A549 (cell line): ENCODE measurements at regions not wholly inside any gene's neighbourhood (a gene's known extent, or its start where the extent isn't known, plus 50 kb on each side); places are given as distances from the start of the nearest gene placed in this dataset.

Experiments used
- BHLHE40 ChIP-seq: IDR thresholded peaks from 2 replicates; pipeline ENCODE4 v1.6.1; 2012; ENCODE audit warnings: low read depth, low read length, inconsistent platforms
- EHF ChIP-seq: fragments of 250-450 bp; sonication (Bioruptor Pico); IDR thresholded peaks from 2 replicates; pipeline ENCODE4 v1.5.0; 2020; ENCODE audit warnings: mild to moderate bottlenecking
- EHMT2 ChIP-seq: fragments of 200-600 bp; sonication (generic); IDR thresholded peaks from 2 replicates; pipeline ENCODE4 v1.6.1; 2016; ENCODE audit warnings: antibody characterized with exemption, low read depth, mild to moderate bottlenecking, moderate library complexity
- KDM1A ChIP-seq: fragments of 200-600 bp; sonication (generic); IDR thresholded peaks from 2 replicates; pipeline ENCODE4 v1.6.1; 2016; ENCODE audit warnings: low read depth, mild to moderate bottlenecking
- POLR2A ChIP-seq: IDR thresholded peaks from 2 replicates; pipeline ENCODE4 v1.6.1; 2012; ENCODE audit warnings: mild to moderate bottlenecking, low read length
- SMC3 ChIP-seq: fragments of >200 bp; sonication (Bioruptor Twin); formaldehyde crosslinking; IDR thresholded peaks from 3 replicates; pipeline ENCODE4 v1.6.1; 2018; ENCODE audit warnings: inconsistent platforms
- ZFP36 ChIP-seq: fragments of 450-650 bp; IDR thresholded peaks from 2 replicates; pipeline ENCODE4 v1.6.1; 2014; ENCODE audit warnings: borderline replicate concordance; ENCODE audit not compliant: partially characterized antibody
- TF ChIP-seq, protein P1 (sequence below): fragments of >200 bp; sonication (Bioruptor Twin); formaldehyde crosslinking; IDR thresholded peaks from 3 replicates; pipeline ENCODE4 v1.5.1; 2016
- TF ChIP-seq, protein P2 (sequence below): fragments of 200-600 bp; sonication (generic); IDR thresholded peaks from 2 replicates; pipeline ENCODE4 v1.6.1; 2016; ENCODE audit warnings: antibody characterized with exemption, mild to moderate bottlenecking, moderate library complexity

DNA sequence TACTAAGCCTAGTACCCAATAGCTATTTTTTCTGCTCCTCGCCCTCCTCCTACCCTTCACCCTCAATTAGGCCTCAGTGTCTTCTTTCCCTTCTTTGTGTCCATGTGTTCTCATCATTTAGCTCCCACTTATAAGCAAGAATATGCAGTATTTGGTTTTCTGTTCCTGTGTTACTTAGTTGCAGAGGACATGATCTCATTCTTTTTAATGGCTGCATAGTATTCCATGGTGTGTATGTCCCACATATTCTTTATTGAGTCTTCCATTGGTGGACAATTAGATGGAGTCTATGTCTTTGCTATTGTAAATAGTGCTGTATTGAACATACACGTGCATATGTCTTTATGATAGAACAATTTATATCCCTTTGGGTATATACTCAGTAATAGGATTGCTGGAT lies 106.9 kb upstream of the NR5A2 start:
- no peak for TF ChIP-seq EHF (CRISPR knock-in tag)
- no peak for TF ChIP-seq EHMT2
- no peak for TF ChIP-seq POLR2A
- no peak for TF ChIP-seq SMC3
- TF ChIP-seq KDM1A = no peak
- TF ChIP-seq, protein P1, sequence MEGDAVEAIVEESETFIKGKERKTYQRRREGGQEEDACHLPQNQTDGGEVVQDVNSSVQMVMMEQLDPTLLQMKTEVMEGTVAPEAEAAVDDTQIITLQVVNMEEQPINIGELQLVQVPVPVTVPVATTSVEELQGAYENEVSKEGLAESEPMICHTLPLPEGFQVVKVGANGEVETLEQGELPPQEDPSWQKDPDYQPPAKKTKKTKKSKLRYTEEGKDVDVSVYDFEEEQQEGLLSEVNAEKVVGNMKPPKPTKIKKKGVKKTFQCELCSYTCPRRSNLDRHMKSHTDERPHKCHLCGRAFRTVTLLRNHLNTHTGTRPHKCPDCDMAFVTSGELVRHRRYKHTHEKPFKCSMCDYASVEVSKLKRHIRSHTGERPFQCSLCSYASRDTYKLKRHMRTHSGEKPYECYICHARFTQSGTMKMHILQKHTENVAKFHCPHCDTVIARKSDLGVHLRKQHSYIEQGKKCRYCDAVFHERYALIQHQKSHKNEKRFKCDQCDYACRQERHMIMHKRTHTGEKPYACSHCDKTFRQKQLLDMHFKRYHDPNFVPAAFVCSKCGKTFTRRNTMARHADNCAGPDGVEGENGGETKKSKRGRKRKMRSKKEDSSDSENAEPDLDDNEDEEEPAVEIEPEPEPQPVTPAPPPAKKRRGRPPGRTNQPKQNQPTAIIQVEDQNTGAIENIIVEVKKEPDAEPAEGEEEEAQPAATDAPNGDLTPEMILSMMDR = no peak
- TF ChIP-seq, protein P2, sequence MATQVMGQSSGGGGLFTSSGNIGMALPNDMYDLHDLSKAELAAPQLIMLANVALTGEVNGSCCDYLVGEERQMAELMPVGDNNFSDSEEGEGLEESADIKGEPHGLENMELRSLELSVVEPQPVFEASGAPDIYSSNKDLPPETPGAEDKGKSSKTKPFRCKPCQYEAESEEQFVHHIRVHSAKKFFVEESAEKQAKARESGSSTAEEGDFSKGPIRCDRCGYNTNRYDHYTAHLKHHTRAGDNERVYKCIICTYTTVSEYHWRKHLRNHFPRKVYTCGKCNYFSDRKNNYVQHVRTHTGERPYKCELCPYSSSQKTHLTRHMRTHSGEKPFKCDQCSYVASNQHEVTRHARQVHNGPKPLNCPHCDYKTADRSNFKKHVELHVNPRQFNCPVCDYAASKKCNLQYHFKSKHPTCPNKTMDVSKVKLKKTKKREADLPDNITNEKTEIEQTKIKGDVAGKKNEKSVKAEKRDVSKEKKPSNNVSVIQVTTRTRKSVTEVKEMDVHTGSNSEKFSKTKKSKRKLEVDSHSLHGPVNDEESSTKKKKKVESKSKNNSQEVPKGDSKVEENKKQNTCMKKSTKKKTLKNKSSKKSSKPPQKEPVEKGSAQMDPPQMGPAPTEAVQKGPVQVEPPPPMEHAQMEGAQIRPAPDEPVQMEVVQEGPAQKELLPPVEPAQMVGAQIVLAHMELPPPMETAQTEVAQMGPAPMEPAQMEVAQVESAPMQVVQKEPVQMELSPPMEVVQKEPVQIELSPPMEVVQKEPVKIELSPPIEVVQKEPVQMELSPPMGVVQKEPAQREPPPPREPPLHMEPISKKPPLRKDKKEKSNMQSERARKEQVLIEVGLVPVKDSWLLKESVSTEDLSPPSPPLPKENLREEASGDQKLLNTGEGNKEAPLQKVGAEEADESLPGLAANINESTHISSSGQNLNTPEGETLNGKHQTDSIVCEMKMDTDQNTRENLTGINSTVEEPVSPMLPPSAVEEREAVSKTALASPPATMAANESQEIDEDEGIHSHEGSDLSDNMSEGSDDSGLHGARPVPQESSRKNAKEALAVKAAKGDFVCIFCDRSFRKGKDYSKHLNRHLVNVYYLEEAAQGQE = no peak
- TF ChIP-seq ZFP36 = no peak
- no peak for TF ChIP-seq BHLHE40
